DND-41 (cell line): ENCODE measurements at regions not wholly inside any gene's neighbourhood (a gene's known extent, or its start where the extent isn't known, plus 50 kb on each side); places are given as distances from the start of the nearest gene placed in this dataset.
A peak's percentile ranks its signal among the peaks of the same experiment; 100 is the strongest.

Source experiments
- ATAC-seq: fragments of 200-7000 bp; cut with Tn5 transposase; 3 replicates; pipeline ENCODE4 v1.9.1; 2021; ENCODE audit warnings: low read depth; ENCODE audit not compliant: insufficient read depth
- DNase-seq: peaks from one replicate; pipeline ENCODE4 v3.0.0-alpha.2; 2020
- H2AFZ ChIP-seq: 2 replicates; pipeline ENCODE4 v1.6.0; 2012; ENCODE audit warnings: low read depth, low read length
- H3K27ac ChIP-seq: 2 replicates; pipeline ENCODE4 v1.5.1; 2012; ENCODE audit warnings: low read length, inconsistent platforms
- H3K27me3 ChIP-seq: fragments of 200-600 bp; sonication (generic); 2 replicates; pipeline ENCODE4 v1.6.0; 2012; ENCODE audit warnings: low read length, mild to moderate bottlenecking, inconsistent platforms; ENCODE audit not compliant: insufficient read depth, poor library complexity
- H3K36me3 ChIP-seq: 2 replicates; pipeline ENCODE4 v1.5.1; 2012; ENCODE audit warnings: low read length, inconsistent platforms; ENCODE audit not compliant: insufficient read depth
- H3K4me1 ChIP-seq: 2 replicates; pipeline ENCODE4 v1.5.1; 2012; ENCODE audit warnings: mild to moderate bottlenecking, low read length; ENCODE audit not compliant: insufficient read depth
- H3K4me2 ChIP-seq: 2 replicates; pipeline ENCODE4 v1.6.0; 2012; ENCODE audit warnings: mild to moderate bottlenecking, moderate library complexity, low read length, inconsistent platforms; ENCODE audit not compliant: insufficient read depth
- H3K4me3 ChIP-seq, 2 experiments: fragments of 200-600 bp in 1 of 2; shearing (Covaris generic) in 1 of 2; 2 replicates each; pipeline ENCODE4 v1.5.1; 2012 to 2016; ENCODE audit warnings: inconsistent platforms in 2 of 2, low read length in 2 of 2, mild to moderate bottlenecking in 2 of 2, low read depth in 1 of 2, moderate library complexity in 1 of 2
- H3K79me2 ChIP-seq: 2 replicates; pipeline ENCODE4 v1.6.0; 2012; ENCODE audit warnings: low read length, inconsistent platforms; ENCODE audit not compliant: insufficient read depth
- H3K9ac ChIP-seq: 2 replicates; pipeline ENCODE4 v1.6.0; 2012; ENCODE audit warnings: low read depth, mild to moderate bottlenecking, inconsistent platforms, low read length, moderate library complexity
- H3K9me3 ChIP-seq: 2 replicates; pipeline ENCODE4 v1.5.1; 2012; ENCODE audit warnings: low read length, moderate library complexity, mild to moderate bottlenecking, inconsistent platforms; ENCODE audit not compliant: insufficient read depth, severe bottlenecking
- H4K20me1 ChIP-seq: 2 replicates; pipeline ENCODE4 v1.6.0; 2012; ENCODE audit warnings: low read length; ENCODE audit not compliant: insufficient read depth
- EZH2 ChIP-seq: IDR thresholded peaks from 3 replicates; pipeline ENCODE4 v1.6.1; 2012; ENCODE audit warnings: borderline replicate concordance, low read depth, mild to moderate bottlenecking, moderate library complexity, low read length, inconsistent platforms; ENCODE audit not compliant: severe bottlenecking
- TF ChIP-seq, protein P1 (sequence below): IDR thresholded peaks from 2 replicates; pipeline ENCODE4 v1.5.1; 2012; ENCODE audit warnings: borderline replicate concordance, low read length, moderate library complexity, mild to moderate bottlenecking; ENCODE audit not compliant: poor library complexity, severe bottlenecking; ENCODE audit errors: extremely low read depth

DNA sequence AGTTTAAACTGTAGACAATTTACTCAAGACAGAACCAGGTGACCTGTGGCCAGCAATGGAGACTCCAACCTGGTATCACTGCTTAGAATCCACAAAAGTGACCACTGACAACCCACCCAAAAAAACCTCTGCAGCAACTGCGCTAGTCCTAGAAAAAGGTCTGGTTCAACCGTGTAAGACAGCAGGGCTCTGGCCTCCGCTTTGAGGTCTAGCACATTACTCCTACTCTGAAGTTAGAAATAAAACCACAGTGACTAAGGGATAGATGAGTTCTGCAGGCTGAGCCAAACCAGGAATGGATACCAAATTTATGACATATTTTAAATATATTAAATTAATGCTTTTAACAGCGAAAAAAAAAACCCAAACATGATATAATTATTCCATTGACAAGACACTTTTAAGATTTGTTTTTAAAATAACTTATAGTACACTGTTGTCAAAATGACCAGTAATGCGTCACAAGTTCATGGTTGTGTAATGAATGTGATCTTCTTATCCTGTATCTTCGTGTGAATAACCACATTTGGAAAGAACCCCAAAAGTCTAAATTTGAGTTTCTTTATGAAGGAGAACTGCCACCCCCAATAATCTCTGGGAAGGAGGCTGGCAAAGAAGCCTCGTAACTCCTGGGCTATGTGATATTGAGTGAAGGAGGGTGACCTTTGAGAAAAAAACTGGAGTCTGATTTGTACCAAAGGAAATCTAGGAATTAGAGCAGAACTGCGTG is 101.9 kb upstream of the SLC44A1 start:
- H3K36me3 ChIP-seq: no peaks in the 10 kb centered on the region
- ATAC-seq: no peak
- no peaks in the 10 kb centered on the region for H3K27me3 ChIP-seq
- no peaks in the 10 kb centered on the region for H3K9me3 ChIP-seq
- H2AFZ ChIP-seq: no peak overlapping the region
- no peak for DNase-seq
- TF ChIP-seq EZH2: no peak
- TF ChIP-seq, protein P1, sequence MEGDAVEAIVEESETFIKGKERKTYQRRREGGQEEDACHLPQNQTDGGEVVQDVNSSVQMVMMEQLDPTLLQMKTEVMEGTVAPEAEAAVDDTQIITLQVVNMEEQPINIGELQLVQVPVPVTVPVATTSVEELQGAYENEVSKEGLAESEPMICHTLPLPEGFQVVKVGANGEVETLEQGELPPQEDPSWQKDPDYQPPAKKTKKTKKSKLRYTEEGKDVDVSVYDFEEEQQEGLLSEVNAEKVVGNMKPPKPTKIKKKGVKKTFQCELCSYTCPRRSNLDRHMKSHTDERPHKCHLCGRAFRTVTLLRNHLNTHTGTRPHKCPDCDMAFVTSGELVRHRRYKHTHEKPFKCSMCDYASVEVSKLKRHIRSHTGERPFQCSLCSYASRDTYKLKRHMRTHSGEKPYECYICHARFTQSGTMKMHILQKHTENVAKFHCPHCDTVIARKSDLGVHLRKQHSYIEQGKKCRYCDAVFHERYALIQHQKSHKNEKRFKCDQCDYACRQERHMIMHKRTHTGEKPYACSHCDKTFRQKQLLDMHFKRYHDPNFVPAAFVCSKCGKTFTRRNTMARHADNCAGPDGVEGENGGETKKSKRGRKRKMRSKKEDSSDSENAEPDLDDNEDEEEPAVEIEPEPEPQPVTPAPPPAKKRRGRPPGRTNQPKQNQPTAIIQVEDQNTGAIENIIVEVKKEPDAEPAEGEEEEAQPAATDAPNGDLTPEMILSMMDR: no peak
- H3K9ac ChIP-seq: no peak overlapping the region
- H3K4me3 ChIP-seq: no peak overlapping the region
- H4K20me1 ChIP-seq: no peaks in the 10 kb centered on the region
- H3K4me1 ChIP-seq: peaks cover 16% of the 10 kb centered on the region
- H3K4me2 ChIP-seq: no peak overlapping the region
- no peak overlapping the region for H3K27ac ChIP-seq
- H3K79me2 ChIP-seq: no peaks in the 10 kb centered on the region

DNA sequence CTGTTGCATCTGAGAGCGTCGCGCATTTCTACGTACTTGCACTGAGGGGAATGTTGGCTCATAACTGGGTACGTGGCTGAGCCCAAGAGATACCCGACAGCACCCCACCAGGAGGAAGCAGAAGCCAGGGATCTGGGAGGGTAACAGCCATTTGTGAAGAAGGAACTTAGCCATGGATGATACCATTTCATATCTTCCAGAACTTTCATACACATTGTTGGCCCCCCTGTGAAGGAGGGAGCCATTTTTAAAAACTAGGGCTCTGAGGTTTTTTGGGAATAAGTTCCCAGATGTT is 101.4 kb upstream of the SLC44A1 start:
- Histone ChIP-seq H3K9me3 (no peaks in the 10 kb centered on the region), H3K27me3 (no peaks in the 10 kb centered on the region), H2AFZ (no peak overlapping the region), H3K9ac (no peak overlapping the region), H3K36me3 (no peaks in the 10 kb centered on the region), H3K4me2 (no peak overlapping the region), H3K4me3 (no peak overlapping the region), H3K4me1 (peaks cover 16% of the 10 kb centered on the region), H4K20me1 (no peaks in the 10 kb centered on the region), H3K79me2 (no peaks in the 10 kb centered on the region), H3K27ac (no peak overlapping the region)
- DNase-seq: no peak
- TF ChIP-seq, protein P1: no peak
- TF ChIP-seq EZH2: no peak
- ATAC-seq: no peak

DNA sequence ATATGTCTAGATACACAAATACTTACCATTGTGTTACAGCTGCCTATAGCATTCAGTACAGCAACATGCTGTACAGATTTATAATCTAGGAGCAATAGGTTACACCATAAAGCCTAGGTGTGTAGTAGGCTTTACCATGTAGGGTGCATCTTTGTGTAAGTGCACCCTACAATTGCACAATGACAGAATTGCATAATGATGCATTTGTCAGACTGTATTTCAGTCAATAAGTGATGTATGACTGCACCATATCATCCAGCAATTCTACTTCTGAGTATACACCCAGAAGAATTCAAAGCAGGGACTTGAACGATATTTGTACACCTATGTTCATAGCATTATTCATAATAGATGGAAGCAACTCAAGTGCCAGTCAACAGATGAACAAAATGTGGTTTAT is 100.4 kb upstream of the SLC44A1 start:
- Histone ChIP-seq H2AFZ (no peak overlapping the region), H3K79me2 (no peaks in the 10 kb centered on the region), H3K36me3 (no peaks in the 10 kb centered on the region), H3K9me3 (no peaks in the 10 kb centered on the region), H3K27me3 (no peaks in the 10 kb centered on the region), H3K27ac (no peak overlapping the region), H3K4me1 (peaks cover 11% of the 10 kb centered on the region), H3K4me2 (no peak overlapping the region), H3K4me3 (no peak overlapping the region), H4K20me1 (no peaks in the 10 kb centered on the region), H3K9ac (no peak overlapping the region)
- DNase-seq: no peak
- ATAC-seq: no peak
- TF ChIP-seq, protein P1: no peak
- no peak for TF ChIP-seq EZH2

DNA sequence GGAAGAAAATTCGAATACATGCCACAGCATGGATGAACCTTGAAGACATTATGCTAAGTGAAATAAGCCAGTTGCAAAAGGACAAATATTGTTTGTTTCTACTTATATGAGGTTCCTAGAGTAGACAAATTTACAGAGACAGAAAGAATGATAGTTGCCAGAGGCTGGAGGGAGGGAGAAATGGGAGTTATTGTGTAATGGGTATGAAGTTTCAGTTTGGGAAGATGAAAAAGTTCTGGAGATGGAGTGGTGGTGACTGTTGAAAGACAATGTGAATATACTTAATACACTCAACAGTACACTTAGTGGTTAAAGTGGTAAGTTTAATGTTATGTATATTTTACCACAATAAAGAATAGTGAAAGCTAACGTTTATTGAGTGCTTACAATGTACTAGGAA is 99.6 kb upstream of the SLC44A1 start:
- H3K4me1 ChIP-seq: peaks cover 11% of the 10 kb centered on the region

More for the DNA sequence above, 99.6 kb upstream of the SLC44A1 start:
- Histone ChIP-seq H4K20me1 (no peaks in the 10 kb centered on the region), H3K4me3 (no peak overlapping the region), H3K27ac (no peak overlapping the region), H2AFZ (no peak overlapping the region), H3K9me3 (no peaks in the 10 kb centered on the region), H3K36me3 (no peaks in the 10 kb centered on the region), H3K79me2 (no peaks in the 10 kb centered on the region), H3K4me2 (no peak overlapping the region), H3K27me3 (no peaks in the 10 kb centered on the region), H3K9ac (no peak overlapping the region)
- no peak for DNase-seq
- TF ChIP-seq EZH2: no peak
- TF ChIP-seq, protein P1: no peak
- ATAC-seq: peak; percentile 67
